OCI-LY1 (cell line): ENCODE measurements at regions not wholly inside any gene's neighbourhood (a gene's known extent, or its start where the extent isn't known, plus 50 kb on each side); places are given as distances from the start of the nearest gene placed in this dataset.

Experiments used
- CTCF ChIP-seq: fragments of 200-600 bp; sonication (generic), shearing (Covaris generic); IDR thresholded peaks from 2 replicates; pipeline ENCODE4 v1.5.1; 2017; ENCODE audit warnings: mild to moderate bottlenecking, antibody characterized with exemption, low read length, moderate library complexity, mixed read lengths
- EZH2 ChIP-seq: fragments of 200-600 bp; sonication (generic), shearing (Covaris generic); IDR thresholded peaks from 2 replicates; pipeline ENCODE4 v1.8.0; 2017; ENCODE audit warnings: borderline replicate concordance, mixed run types, mild to moderate bottlenecking, antibody characterized with exemption, low read length, moderate library complexity, mixed read lengths

GRCh38 chr2:195486520-195486919 lies 170.5 kb upstream of the SLC39A10 start:
- no peak for TF ChIP-seq CTCF
- no peak for TF ChIP-seq EZH2
